HCT116 (cell line): ENCODE measurements at regions not wholly inside any gene's neighbourhood (a gene's known extent, or its start where the extent isn't known, plus 50 kb on each side); places are given as distances from the start of the nearest gene placed in this dataset.
"Not testable (repeated sequence)": the region's sequence is repeated elsewhere in the genome, so short reads cannot be mapped to it uniquely, and the experiment has no call there.

Experiments
- CBX3 ChIP-seq: IDR thresholded peaks from 2 replicates; pipeline ENCODE4 v1.6.1; 2012; ENCODE audit warnings: low read depth
- CTCF ChIP-seq, 3 experiments: fragments of 200-600 bp in 1 of 3; sonication (generic) in 1 of 3; IDR thresholded peaks in 2 of 3; conservative IDR thresholded peaks in 1 of 3; 2 replicates each; pipeline ENCODE4 v1.5.1; 2012 to 2017; ENCODE audit warnings: low read depth in 2 of 3, low read length in 2 of 3, antibody characterized with exemption in 1 of 3, borderline replicate concordance in 1 of 3, control low read depth in 1 of 3, mild to moderate bottlenecking in 1 of 3, mixed read lengths in 1 of 3, mixed run types in 1 of 3, moderate library complexity in 1 of 3; ENCODE audit not compliant: insufficient read depth in 1 of 3
- EZH2phosphoT487 ChIP-seq: fragments of 200-600 bp; IDR thresholded peaks from 2 replicates; pipeline ENCODE4 v1.6.1; 2018; ENCODE audit warnings: antibody characterized with exemption, borderline replicate concordance
- POLR2A ChIP-seq: IDR thresholded peaks from 2 replicates; pipeline ENCODE4 v1.7.0; 2011; ENCODE audit warnings: borderline replicate concordance; ENCODE audit not compliant: insufficient read depth, insufficient read length; ENCODE audit errors: extremely low read depth
- POLR2AphosphoS5 ChIP-seq: IDR thresholded peaks from 2 replicates; pipeline ENCODE4 v1.6.1; 2011; ENCODE audit warnings: mild to moderate bottlenecking, low read depth, low read length, moderate library complexity
- RAD21 ChIP-seq: IDR thresholded peaks from 2 replicates; pipeline ENCODE4 v1.6.1; 2012; ENCODE audit warnings: low read depth, mild to moderate bottlenecking
- REST ChIP-seq: IDR thresholded peaks from 2 replicates; pipeline ENCODE4 v1.6.1; 2012; ENCODE audit warnings: low read depth
- SIN3A ChIP-seq: IDR thresholded peaks from 2 replicates; pipeline ENCODE4 v1.6.1; 2012; ENCODE audit warnings: low read depth
- SP1 ChIP-seq: IDR thresholded peaks from 2 replicates; pipeline ENCODE4 v1.6.1; 2012; ENCODE audit warnings: low read depth
- SRF ChIP-seq: IDR thresholded peaks from 2 replicates; pipeline ENCODE4 v1.6.1; 2012; ENCODE audit warnings: low read depth
- TCF7L2 ChIP-seq: IDR thresholded peaks from 2 replicates; pipeline ENCODE4 v1.7.0; 2011; ENCODE audit warnings: borderline replicate concordance, inconsistent platforms; ENCODE audit not compliant: insufficient read depth, insufficient read length; ENCODE audit errors: extremely low read depth
- ZNF274 ChIP-seq: fragments of 200-500 bp; sonication (Bioruptor generic); IDR thresholded peaks from 2 replicates; pipeline ENCODE4 v1.6.1; 2014; ENCODE audit warnings: mild to moderate bottlenecking, low read depth, low read length, inconsistent platforms
- TF ChIP-seq, protein P1 (sequence below): IDR thresholded peaks from 2 replicates; pipeline ENCODE4 v1.6.1; 2012

DNA sequence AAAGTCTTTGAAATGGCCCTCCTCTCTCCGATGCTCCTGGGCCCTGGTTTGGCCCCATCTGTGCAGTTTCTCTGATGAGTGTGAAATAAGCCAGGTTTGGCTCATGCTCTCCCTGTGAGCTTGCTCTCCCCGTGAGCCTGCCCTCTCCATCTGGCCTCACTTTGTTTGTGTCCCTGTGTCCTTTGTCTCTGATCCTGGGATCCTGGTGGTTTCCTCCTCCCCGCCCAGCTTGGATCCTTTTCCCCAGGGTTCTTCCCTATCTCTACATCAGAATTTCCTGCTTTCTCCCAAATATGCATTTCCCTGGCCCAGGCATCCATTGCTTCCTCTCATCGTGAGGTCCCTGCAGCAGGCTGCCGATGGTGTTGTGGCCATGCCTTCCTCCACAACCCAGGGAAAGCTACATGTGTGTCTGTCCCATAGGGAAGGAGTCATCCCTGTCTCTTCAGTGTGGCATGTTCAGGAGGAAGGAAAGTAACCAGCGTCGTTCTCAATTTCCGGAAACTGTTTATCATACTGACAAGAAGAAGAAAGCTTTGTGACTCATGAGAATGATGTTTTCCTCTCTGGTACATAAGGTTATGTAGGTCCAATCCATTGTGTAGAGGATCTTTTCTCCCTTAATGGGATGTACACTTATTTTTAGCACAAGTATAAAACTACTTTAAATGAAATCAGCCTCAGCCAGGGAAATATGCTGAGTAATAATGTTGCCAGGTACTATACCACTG, 956.6 kb downstream of the SPATA31A6 start:
- not testable (repeated sequence) for TF ChIP-seq CTCF (IDR thresholded peaks at IDR 0.05 in 2 of 3, conservative IDR thresholded peaks at IDR 0.05 in 1 of 3; ENCODE audit: borderline replicate concordance in 1 of 3, insufficient read depth in 1 of 3, low read depth in 2 of 3, low read length in 2 of 3); SIN3A; RAD21; REST; POLR2A; EZH2phosphoT487; CBX3; POLR2AphosphoS5; SRF; ZNF274; TCF7L2
- peak; percentile 22; the same call in 1 of the 2 replicates for TF ChIP-seq SP1
- TF ChIP-seq, protein P1, sequence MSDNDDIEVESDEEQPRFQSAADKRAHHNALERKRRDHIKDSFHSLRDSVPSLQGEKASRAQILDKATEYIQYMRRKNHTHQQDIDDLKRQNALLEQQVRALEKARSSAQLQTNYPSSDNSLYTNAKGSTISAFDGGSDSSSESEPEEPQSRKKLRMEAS, result not testable (repeated sequence)
